COLO668 (cell line): ENCODE measurements at regions not wholly inside any gene's neighbourhood (a gene's known extent, or its start where the extent isn't known, plus 50 kb on each side); places are given as distances from the start of the nearest gene placed in this dataset.

Experiments used
- DNase-seq: peaks from one replicate; lab custom pipeline; 2025; ENCODE audit not compliant: unreplicated experiment; lab: John Stamatoyannopoulos, UW

DNA sequence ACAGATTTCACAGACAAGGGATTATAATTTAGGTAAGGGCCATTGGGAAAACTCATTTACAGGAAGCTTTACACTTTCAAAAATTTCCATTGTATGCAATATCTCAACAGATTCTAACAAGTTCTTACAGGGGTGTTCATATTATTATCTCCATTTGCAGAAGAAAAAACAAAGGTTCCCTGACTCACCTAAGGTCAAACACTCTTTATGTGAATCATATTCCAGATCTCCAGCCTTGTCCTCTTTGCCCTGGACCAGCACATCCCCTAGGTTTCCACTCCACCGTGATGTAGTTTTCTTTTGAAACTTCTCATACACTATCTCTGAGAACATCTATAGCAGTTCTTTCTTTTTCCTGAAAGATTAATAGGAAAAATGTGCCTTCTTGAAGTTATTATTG, 96.4 kb upstream of the HS3ST1 start:
- DNase-seq: no peak

DNA sequence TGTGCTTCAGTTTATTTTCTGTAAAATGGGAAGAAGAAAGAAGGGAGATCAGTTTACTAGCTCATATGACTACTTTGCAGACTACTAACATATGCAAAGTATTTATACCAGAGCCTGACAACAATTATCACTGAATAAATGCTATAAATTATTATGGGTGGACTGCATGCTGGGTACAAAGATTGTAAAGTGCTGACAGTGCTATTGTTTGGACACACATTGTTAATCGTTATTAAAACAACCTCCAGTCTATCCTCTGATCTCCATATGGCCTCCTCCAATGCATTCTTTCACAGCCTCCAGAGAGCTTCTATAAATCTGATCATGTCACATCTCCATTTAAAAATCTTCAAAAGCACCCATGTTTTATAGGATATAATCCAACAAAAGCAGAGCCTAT, 90.1 kb upstream of the HS3ST1 start:
- no peak for DNase-seq

DNA sequence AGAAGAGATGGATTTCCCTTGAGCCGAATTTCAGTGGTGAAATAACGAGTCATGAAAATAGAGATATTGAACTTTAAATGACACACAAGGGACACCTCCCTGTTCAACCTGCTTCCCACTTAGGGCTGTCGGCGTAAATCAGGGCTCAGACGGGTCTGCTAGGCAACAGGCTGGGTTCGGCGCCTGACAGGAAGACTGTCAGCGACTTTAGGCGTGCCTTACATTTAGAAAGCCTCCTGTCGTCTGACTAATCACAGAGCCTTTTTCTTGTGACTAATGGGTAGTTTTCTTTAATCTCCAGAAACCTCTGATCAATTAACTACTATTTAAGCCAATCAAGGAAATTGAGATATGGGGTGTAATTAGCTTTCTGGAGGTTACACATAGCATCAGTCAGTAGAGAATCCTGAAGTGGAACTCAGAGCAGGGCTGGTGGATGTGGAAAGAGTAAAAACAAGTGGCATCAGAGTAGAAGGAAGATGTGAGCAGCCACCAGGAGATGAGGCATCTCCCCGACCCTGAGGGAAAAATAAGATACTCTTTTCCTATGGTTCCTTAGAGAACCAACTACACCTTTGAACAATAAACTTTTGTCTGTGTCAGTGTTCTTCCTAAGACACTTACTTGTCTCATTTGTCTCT, 86.2 kb upstream of the HS3ST1 start:
- DNase-seq: no peak

DNA sequence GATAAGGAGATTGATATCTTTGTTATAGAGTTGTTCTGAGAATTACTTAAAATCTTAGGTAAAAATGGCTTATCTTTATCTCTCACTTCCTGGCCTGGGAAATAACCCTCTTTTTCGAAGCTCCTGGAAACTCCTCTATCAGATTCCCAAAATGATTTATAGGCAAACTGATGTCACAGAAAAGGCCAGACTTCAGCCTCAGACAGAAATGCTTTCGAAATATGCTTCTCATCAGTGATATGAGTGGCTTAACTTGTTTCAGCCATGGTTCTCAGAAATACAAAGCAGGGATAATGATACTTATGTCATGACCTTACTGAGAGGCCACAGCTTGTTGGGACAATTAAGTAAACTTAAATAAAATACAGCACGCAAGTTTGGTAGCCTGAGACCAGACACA, 85.3 kb upstream of the HS3ST1 start:
- no peak for DNase-seq

DNA sequence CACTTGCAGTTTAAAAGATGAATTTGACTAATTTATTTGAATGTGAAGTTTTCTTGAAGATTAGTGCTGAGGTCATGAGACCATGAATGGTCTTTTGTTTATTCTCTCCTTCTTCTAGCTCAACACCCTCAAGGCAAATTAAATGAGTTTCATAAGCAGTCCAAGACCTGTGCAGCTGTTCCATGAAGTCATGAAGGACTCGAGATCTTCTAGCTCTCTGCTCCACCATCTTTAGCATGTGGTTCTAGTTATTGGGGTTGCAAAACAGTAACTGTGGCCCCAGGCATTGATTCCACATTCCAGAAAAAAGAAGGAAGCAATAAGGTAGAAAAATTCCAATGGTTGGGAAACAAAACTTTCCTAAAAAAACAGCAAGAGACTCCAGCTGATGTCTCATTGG, 84.2 kb upstream of the HS3ST1 start:
- DNase-seq: no peak

DNA sequence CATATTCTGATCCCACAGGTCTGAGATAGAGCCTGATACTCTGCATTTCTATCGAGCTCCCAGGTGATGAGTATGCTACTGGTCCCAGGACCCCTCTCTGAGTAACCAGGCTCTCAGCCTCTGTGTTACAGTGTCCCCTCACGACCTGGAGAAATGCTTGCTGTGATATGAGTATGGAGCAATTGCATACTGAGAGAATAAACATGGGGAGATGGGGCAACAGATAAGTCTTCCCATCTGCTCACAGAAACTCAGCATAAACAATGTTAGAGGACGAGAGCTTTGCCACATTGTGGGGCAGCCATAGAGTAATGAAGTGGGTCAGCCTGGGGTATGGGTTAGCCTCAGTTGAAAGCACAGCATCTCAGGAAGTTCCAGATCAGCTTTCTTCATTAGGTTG, 82.6 kb upstream of the HS3ST1 start:
- no peak for DNase-seq

DNA sequence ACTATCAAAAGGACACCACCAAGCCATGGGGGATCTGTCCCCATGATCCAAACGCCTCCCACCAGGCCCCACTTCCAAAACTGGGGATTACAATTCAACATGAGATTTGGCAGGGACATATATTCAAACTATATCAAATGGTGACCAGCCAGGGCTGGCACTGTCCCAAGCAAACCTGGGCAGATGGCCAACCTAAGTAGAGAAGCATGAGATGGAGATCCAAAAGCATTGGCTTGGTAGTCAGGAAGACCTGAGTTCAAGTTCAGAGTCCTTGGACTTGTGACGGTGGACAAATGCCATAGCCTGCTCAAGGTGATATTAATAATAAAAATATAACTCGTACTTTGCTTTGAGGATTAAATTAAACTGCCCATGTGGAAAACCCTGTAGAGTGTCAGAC, 79.2 kb upstream of the HS3ST1 start:
- DNase-seq: no peak

DNA sequence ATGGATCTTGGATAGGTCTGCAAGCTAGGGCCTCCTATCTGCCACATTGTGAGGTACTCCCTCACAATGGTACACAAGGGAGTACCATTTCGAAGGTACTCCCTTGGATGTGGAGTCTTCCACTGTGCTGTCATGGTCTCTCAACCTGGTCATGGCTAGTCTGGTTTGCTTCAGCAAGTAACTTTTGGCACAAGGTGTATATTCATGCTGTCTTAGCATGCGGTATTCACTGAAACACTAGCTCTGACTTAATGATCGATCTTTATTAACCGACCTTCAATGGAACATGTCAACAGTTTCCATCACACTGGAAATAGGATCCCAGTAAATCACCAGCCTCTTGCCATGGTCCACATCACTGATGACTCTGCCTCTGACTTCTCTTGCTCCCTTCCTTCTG, 77.5 kb upstream of the HS3ST1 start:
- DNase-seq: no peak

DNA sequence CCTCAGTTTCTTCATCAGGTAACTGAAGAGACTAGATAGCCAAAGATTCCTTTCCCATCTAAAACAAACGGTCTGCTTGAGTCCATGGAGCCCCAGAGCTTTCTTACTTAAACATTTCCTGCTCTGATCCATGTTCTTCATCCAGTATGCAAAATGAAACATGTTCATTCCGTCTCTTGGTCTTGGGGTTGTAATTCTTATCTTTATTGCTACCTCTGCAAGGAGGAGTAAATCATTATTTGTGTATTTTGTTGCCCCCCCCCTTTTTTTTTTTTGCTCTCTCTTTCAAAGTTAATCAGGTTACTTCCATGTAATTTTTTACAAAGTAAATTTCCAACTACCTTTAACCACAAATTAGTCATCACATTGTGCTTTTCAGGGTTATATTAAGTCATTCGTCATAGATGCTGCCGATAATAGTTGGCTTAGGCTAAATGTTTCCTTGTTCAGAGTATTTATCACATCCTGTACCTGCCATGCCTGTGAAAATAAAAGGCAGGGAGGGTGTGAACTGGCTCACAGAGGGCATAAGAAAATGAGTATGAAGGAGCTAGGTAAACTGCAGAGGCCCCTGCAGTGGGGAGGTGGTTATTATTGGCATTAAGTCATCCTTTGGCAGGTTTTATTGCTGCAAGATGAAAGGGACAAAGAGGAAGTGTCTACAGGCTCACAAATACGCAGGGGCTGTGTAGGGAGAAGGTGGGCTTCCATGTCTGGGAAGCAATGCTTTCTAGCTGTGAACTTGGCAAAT, 76.7 kb upstream of the HS3ST1 start:
- DNase-seq: no peak

DNA sequence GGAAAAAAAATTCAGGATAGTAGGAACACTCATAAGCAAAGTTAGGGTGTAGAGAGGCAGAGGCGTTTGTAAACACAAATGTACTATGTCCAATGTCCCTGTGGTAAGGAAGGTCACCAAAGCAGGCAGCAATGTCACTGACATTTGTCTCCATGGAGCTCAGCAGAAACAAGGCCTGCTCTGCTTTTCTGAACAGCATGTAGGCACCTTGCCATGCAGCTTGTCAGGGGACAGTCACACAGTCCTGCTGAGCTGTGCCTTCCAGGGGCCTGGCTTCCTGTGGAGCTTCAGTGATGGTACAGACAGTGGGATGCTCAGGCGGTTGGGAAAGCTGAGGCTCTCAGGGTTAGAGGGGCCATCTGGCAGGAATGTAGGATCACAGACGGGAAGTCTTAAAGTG, 74.5 kb upstream of the HS3ST1 start:
- no peak for DNase-seq

DNA sequence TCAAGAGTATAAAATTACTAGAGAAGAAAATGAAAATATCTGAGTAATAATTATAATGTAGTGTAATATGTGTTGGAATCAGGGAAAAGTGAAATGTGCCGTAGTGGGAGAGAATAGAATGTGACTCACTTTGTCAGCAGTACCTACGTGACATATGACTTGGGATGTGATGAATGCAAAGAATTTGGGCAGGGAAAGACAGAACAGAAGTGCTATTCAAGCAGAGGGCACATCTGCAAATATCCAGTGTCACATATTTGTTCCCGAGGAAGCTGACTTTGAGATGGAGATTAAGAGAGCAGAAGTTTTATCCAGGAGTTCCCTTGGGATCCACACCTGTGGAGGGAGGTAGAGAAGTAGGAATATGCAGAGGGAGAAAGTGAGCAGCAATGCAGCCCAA, 69.3 kb upstream of the HS3ST1 start:
- no peak for DNase-seq

DNA sequence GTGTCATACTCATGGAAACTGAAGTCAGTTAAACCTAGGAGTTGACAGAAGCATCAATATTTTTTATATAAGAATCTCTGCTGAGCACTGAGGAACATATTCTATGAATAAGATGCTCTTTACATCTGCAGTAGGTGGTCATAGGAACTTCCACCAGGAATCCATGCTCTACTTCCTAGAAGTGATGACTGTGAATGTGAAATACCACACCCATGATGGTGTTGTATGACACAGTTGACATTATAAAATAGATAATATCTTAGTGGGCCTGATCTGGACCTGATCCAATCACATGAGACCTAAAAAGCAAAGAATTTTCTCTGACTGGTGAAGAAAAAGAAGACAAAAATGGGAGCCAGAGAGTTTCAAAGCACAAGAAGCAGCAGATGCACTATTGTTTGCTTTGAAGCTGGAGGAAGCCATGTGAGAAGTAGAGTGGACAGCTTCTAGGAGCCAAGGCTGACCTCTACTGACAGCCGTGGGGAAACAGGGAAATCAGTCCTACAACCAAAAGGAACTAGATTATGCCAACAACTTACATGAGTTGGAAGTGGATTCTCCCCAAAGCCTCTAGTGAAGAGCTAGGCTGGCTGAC, 68.6 kb upstream of the HS3ST1 start:
- no peak for DNase-seq

DNA sequence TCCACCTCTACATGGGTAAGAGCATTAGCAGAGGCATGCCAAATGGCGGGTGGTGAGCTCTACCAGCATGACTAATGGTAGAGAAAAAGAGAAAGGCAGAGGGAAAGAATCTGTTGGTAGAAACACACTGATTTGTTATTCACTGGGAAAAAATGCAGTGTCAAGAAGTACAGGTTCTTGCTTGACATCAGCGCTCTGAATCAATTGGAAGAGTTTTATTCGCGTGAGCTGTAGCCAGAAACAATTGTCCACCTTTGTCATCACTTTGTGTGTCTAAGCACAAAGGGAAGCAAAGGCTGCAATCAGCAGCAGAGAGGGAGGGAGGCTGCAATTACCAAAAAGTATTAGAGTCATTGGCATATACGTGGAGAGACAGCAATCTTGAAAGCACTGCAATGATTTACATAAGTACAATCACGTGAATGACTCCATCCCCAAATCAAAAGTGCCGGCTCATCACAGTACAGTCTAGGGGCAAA, 67.7 kb upstream of the HS3ST1 start:
- DNase-seq: no peak

DNA sequence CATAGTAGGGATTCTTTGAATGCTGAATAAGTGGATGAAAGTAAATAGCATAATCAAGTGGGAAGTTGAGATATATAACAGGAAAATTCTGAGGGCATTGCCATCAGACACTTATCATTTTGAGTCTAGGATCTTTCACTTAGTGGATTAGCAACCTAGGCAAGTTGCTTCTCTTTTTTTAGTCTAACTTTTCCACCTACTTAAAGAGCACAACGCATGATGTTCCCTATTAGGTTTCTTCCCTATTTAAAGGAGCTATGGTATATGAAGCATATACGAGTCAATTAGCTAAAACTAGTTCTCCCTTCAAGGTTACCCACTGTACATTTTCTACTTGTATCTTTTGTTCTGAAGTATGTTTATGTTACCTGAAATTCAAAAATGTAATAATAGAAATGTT, 67.1 kb upstream of the HS3ST1 start:
- DNase-seq: no peak

DNA sequence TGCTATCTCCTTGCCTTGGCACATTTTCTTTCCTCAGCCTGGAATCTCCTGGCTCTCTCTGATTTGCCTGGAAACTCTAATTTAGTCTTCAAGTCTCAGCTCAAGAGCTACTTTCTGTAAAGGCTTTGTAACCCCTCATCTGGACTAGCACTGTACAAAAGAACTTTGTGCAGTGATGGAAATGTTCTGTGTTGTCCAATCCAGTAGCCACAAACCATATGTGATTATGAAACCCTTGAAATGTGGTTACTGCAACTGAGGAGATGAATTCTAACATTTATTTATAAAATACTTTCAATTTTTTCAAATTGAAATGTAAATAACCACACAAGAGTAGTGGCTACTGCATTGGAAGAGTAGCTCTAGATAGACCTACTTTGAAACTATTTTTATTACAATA, 66.6 kb upstream of the HS3ST1 start:
- DNase-seq: no peak

DNA sequence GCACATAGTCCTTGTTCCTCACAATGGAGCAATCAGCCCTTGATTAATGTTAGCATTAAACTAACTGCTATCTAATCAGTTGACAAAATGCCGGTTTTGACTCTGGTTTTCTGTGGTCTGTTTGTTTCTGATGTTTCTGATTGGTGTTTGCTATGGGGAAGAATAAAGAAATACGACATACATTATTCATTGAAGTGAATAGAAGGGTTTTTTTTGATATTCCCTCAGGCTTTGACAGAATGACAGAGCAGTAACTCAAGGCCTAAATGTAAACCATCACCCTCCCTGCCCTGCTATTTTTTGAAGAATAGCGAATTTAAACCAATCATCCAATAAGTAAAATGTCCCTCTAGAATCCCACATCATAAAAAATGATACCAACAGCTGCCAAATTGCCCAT, 65.5 kb upstream of the HS3ST1 start:
- no peak for DNase-seq

DNA sequence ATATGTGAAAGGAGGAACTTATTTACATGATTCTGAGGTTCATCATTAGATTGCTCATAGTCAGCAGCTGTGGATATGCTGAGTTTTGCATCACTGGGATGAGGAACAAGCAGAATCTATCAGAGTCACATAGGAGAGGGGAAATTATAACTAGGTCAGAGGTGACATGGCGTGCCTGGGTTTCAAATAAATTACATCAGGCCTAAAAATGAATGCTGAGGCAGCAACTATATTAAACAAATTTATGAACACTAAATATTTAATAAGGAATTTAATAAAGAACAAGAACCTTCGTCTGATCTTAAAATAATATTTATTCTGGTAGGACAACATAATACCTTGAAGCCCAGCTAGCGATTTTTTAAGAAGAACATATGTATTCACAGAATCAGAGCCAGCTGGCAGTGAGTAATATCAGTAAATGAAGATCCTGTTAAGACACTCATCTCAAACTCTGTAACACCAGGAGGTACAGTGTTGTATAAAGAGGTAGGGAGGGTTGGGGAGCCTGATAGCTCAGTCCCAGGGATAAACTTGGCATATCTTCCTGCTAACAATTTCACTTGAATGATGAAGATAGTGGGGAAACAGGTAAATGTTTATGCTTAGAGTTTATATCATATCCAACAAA, 60.9 kb upstream of the HS3ST1 start:
- no peak for DNase-seq

DNA sequence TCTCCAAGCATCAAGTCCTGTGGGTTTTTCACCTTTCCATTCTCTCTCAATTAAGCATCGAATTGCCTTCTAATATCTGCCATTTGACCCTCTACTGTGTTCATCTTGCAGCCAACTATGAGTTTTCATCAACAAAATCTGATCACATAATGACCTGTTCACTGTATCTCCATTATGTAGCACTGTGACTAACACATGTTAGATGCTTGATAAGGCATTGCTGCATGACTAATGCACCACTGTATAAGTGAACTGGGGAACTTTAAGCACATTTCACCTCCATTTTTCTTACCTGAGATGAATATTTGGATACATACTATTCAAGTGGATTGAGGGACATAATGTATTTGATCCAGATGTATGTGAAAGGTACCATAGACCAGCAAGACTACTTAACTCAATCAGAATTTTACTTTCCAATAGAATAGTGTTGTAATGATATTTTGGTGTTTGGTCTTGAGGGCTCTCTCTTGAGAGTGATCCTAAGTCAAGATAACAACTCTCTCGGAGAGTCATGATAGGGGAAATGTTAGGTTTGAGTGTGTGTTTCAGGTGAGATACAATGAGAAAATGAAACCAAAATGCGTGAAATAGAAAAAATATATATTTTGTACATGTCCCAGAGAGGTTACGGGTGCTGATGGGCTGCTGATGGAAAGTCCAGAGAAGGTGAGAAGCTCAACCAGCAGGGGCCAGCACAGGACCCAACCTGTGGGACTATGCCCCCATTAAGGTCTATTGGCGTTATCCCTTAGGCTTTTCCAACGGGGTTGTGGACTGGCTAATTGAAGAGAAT, 60.2 kb upstream of the HS3ST1 start:
- no peak for DNase-seq

DNA sequence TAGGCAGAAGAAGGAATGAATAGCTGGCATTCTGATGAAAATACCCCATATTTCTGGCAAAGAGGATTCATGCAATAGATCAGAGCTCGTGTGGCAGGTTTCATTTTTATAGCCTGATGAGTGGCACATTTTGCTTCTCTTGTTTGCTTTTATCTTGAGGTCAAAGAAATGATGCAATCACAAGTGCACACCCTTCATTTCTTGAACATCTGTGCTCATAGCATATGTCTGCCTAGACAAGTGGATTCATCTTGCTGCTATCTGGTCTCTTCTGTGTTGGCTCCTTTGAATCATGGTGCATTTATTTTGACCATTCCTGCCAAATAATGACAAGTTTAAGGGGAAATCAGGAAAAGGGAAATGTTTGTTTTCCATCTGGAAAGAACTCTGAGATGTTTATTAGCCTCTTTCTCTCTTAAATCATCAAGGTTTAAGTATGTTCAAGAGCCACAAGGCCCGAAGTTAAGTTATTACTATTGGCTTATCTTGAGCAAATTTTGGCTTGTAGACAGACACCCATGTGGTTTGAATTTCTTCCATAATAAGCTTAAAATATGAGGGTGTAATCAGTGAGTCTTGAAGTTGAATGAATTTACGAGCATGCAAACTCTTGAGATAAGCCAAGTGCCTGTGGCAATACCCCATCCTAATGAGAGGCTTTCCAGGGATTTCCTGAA, 59.3 kb upstream of the HS3ST1 start:
- DNase-seq: no peak

DNA sequence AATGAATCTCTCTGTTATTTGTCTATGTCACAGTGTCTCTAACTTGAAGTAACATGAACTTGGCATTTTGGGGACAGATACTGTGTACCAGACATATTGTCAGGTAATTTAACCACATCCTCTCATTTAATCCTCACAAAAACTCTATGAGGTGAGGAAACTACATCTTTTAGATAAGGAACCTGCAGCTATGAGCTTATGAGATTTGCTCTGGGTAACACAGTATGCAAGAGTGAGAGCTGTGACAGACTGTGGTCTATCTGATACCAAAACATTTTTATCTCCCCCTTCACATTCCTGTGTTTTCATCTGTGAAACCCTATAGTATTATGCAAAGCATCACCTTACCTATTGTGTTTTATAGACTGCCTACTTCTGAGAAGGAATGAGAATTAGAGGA, 58.4 kb upstream of the HS3ST1 start:
- no peak for DNase-seq

DNA sequence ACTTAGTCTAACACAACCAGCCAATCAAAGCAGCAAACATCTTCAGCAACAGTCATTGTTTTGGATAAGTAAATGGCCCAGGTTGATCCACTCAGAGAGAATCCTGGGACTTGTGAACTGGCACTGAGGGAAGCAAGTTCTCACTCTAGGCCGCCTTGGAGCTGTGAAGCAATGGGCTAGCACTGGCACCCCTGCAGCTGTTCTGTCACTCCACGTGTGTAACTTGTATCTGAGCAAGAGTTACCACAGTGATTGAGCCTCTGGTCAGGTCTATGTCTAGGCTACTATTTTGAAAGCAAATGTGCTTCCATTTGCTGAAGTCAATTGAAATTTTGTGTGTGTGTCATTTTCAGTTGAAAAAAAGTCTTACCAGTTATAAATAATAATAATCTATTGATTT, 57.2 kb upstream of the HS3ST1 start:
- DNase-seq: no peak
